HepG2 (cell line): ENCODE measurements at regions not wholly inside any gene's neighbourhood (a gene's known extent, or its start where the extent isn't known, plus 50 kb on each side); places are given as distances from the start of the nearest gene placed in this dataset.

Source experiments
- CTCF ChIP-seq: sonication (generic); formaldehyde crosslinking; IDR thresholded peaks from 2 replicates; pipeline ENCODE4 v1.5.0; 2020; ENCODE audit warnings: mild to moderate bottlenecking, missing genetic modification reagents, moderate library complexity
- POLR2AphosphoS5 ChIP-seq: IDR thresholded peaks from 2 replicates; pipeline ENCODE4 v1.6.1; 2012; ENCODE audit warnings: low read depth, low read length
- RAD21 ChIP-seq: fragments of 450-650 bp; formaldehyde crosslinking; IDR thresholded peaks from 2 replicates; pipeline ENCODE4 v1.5.0; 2020; ENCODE audit warnings: mild to moderate bottlenecking
- ZNF143 ChIP-seq: sonication (generic); formaldehyde crosslinking; IDR thresholded peaks from 2 replicates; pipeline ENCODE4 v1.4.0; 2020; ENCODE audit warnings: missing genetic modification reagents
- TF ChIP-seq, protein P1 (sequence below): sonication (generic); formaldehyde crosslinking; IDR thresholded peaks from 2 replicates; pipeline ENCODE4 v1.5.0; 2020; ENCODE audit warnings: missing genetic modification reagents, mild to moderate bottlenecking, borderline replicate concordance

DNA sequence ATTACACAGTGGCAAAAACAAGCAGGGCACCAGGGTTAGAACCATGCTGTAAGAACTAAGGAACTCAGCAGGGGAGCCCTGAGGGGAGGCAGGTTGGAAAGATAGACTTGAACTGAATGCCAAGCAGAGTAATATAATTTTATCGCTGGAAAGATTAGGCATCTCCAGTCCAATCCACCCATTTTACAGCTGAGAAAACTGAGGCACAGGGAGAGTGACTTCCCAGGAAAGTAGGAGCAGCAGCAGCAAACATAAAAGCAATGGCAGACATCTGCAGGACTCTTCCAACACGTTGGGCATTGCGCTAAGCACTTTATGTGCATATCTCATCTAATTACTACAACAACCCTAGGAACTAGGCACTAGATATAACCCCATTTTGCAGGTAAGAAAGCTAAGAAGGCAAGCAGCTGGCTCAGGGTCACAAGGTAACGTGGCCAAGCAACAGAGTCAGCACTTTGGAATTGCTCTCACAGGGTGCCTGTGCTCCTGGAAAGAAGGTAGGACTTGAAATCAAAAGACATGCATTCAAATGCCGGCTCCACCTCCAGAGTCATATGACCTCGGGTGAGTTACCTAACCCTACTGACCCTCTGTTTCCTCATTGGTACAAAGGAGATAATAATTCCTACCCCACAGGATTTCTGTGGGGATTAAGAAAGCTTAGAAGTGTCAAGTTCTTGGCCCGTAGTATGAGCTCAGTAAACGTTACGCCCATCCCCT lies 215.3 kb downstream of the BARX2 start:
- no peak for TF ChIP-seq ZNF143 (CRISPR knock-in tag)
- no peak for TF ChIP-seq POLR2AphosphoS5
- TF ChIP-seq, protein P1, sequence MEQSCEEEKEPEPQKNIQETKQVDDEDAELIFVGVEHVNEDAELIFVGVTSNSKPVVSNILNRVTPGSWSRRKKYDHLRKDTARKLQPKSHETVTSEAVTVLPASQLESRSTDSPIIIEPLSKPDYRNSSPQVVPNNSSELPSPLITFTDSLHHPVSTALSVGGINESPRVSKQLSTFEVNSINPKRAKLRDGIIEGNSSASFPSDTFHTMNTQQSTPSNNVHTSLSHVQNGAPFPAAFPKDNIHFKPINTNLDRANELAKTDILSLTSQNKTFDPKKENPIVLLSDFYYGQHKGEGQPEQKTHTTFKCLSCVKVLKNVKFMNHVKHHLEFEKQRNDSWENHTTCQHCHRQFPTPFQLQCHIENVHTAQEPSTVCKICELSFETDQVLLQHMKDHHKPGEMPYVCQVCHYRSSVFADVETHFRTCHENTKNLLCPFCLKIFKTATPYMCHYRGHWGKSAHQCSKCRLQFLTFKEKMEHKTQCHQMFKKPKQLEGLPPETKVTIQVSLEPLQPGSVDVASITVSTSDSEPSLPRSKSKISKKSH (CRISPR knock-in tag): no peak
- no peak for TF ChIP-seq RAD21
- TF ChIP-seq CTCF (CRISPR knock-in tag): no peak
